Loucy (cell line): ENCODE measurements at regions not wholly inside any gene's neighbourhood (a gene's known extent, or its start where the extent isn't known, plus 50 kb on each side); places are given as distances from the start of the nearest gene placed in this dataset.

Experiments
- H2AFZ ChIP-seq: fragments of 200-600 bp; sonication (generic); 2 replicates; pipeline ENCODE4 v1.6.0; 2016; ENCODE audit warnings: antibody characterized with exemption, mild to moderate bottlenecking, low read length, moderate library complexity
- H3F3A ChIP-seq: fragments of 200-600 bp; 2 replicates; pipeline ENCODE4 v1.6.0; 2016; ENCODE audit warnings: antibody characterized with exemption, low read depth, mild to moderate bottlenecking
- H3K27me3 ChIP-seq: fragments of 200-600 bp; sonication (generic); 2 replicates; pipeline ENCODE4 v1.6.1; 2014; ENCODE audit warnings: low read length, mild to moderate bottlenecking; ENCODE audit not compliant: insufficient read depth, poor library complexity, severe bottlenecking
- H3K36me3 ChIP-seq: fragments of 200-600 bp; sonication (generic); 2 replicates; pipeline ENCODE4 v1.6.1; 2016; ENCODE audit warnings: low read length; ENCODE audit not compliant: insufficient read depth
- H3K4me1 ChIP-seq: fragments of 200-600 bp; sonication (generic); 2 replicates; pipeline ENCODE4 v1.5.1; 2014; ENCODE audit warnings: low read length, mild to moderate bottlenecking; ENCODE audit not compliant: insufficient read depth, poor library complexity, severe bottlenecking
- H3K4me2 ChIP-seq: fragments of 200-600 bp; sonication (generic); 2 replicates; pipeline ENCODE4 v1.6.0; 2014; ENCODE audit warnings: antibody characterized with exemption, low read length, low read depth, mild to moderate bottlenecking; ENCODE audit not compliant: poor library complexity, severe bottlenecking
- H3K4me3 ChIP-seq: fragments of 200-600 bp; sonication (generic); 2 replicates; pipeline ENCODE4 v1.5.1; 2014; ENCODE audit warnings: low read length, mild to moderate bottlenecking, mixed read lengths; ENCODE audit not compliant: poor library complexity, severe bottlenecking
- H3K79me2 ChIP-seq: fragments of 200-600 bp; sonication (generic); 2 replicates; pipeline ENCODE4 v1.6.1; 2014; ENCODE audit warnings: low read length; ENCODE audit not compliant: insufficient read depth
- H3K9ac ChIP-seq: fragments of 200-600 bp; sonication (generic); 2 replicates; pipeline ENCODE4 v1.6.0; 2014; ENCODE audit warnings: mild to moderate bottlenecking, low read depth, low read length, moderate library complexity; ENCODE audit not compliant: poor library complexity, severe bottlenecking
- H3K9me2 ChIP-seq: fragments of 200-600 bp; sonication (generic); replicated peaks from 2 replicates; pipeline ENCODE4 v1.6.1; 2016; ENCODE audit warnings: low read depth, low read length, mixed read lengths
- H3K9me3 ChIP-seq: fragments of 200-600 bp; sonication (generic); 2 replicates; pipeline ENCODE4 v1.6.1; 2014; ENCODE audit warnings: mild to moderate bottlenecking, antibody characterized with exemption, low read length, low read depth; ENCODE audit not compliant: insufficient read depth
- H4K20me1 ChIP-seq: fragments of 200-600 bp; sonication (generic); 2 replicates; pipeline ENCODE4 v1.6.0; 2014; ENCODE audit warnings: antibody characterized with exemption, low read length, mild to moderate bottlenecking; ENCODE audit not compliant: insufficient read depth, poor library complexity, severe bottlenecking
- EZH2phosphoT487 ChIP-seq: fragments of 200-600 bp; IDR thresholded peaks from 2 replicates; pipeline ENCODE4 v1.6.1; 2018; ENCODE audit warnings: antibody characterized with exemption, mild to moderate bottlenecking, moderate library complexity, borderline replicate concordance
- TF ChIP-seq, protein P1 (sequence below): fragments of 200-600 bp; sonication (generic); conservative IDR thresholded peaks from 2 replicates; pipeline ENCODE4 v1.5.1; 2014; ENCODE audit warnings: mild to moderate bottlenecking, antibody characterized with exemption, low read length

DNA sequence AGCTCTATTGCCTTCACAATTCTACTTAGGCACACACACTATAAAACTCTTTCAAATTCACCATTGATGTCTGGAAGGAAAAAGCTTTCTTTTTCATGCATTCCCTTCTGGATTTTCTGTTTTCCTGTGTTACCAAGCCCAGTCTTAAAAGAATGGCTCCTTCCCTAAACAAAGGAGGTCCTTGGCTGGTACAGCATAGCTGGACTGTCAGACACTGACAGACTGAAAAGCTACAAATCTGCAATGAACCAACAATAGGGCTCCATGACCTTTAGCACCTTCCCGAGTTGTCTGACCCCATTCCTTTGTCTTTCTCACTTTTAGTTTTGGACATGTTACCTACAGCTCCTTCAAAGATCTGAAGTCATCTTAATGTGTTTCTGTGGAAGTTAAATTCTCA lies 382.5 kb downstream of the TMEM161B start:
- Histone ChIP-seq H3K4me2 (no peak overlapping the region), H3K36me3 (no peaks in the 10 kb centered on the region), H4K20me1 (no peaks in the 10 kb centered on the region), H3K9me2 (no peaks in the 10 kb centered on the region), H2AFZ (no peak overlapping the region), H3F3A (no peaks in the 10 kb centered on the region), H3K9me3 (no peaks in the 10 kb centered on the region), H3K27me3 (no peaks in the 10 kb centered on the region), H3K79me2 (no peaks in the 10 kb centered on the region), H3K4me3 (no peak overlapping the region), H3K9ac (no peak overlapping the region), H3K4me1 (no peaks in the 10 kb centered on the region)
- TF ChIP-seq, protein P1, sequence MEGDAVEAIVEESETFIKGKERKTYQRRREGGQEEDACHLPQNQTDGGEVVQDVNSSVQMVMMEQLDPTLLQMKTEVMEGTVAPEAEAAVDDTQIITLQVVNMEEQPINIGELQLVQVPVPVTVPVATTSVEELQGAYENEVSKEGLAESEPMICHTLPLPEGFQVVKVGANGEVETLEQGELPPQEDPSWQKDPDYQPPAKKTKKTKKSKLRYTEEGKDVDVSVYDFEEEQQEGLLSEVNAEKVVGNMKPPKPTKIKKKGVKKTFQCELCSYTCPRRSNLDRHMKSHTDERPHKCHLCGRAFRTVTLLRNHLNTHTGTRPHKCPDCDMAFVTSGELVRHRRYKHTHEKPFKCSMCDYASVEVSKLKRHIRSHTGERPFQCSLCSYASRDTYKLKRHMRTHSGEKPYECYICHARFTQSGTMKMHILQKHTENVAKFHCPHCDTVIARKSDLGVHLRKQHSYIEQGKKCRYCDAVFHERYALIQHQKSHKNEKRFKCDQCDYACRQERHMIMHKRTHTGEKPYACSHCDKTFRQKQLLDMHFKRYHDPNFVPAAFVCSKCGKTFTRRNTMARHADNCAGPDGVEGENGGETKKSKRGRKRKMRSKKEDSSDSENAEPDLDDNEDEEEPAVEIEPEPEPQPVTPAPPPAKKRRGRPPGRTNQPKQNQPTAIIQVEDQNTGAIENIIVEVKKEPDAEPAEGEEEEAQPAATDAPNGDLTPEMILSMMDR: no peak
- no peak for TF ChIP-seq EZH2phosphoT487

DNA sequence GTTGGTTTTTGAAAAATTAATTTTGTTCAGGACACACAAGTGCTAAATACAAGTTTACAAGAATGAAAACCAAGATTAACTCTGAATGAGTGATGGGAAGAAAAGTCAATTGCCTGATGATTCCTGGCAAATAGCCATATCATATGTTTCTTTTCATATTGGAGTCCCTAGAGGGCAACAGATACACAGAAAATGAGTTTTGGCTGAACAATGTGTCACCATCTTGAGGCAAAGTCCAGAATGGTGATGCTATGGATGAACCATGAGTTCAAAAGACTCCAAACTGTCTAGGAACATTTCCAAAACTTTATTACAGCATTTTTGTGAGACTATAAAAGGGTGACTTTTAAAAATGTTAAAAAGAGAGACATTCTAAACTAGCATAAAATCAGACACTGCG lies 382.9 kb downstream of the TMEM161B start:
- Histone ChIP-seq H3K9me2 (no peaks in the 10 kb centered on the region), H3K36me3 (no peaks in the 10 kb centered on the region), H3K27me3 (no peaks in the 10 kb centered on the region), H3K9ac (no peak overlapping the region), H3K4me3 (no peak overlapping the region), H3F3A (no peaks in the 10 kb centered on the region), H3K4me1 (no peaks in the 10 kb centered on the region), H3K79me2 (no peaks in the 10 kb centered on the region), H3K9me3 (no peaks in the 10 kb centered on the region), H3K4me2 (no peak overlapping the region), H2AFZ (no peak overlapping the region), H4K20me1 (no peaks in the 10 kb centered on the region)
- TF ChIP-seq, protein P1: peak; percentile 54
- TF ChIP-seq EZH2phosphoT487: no peak

DNA sequence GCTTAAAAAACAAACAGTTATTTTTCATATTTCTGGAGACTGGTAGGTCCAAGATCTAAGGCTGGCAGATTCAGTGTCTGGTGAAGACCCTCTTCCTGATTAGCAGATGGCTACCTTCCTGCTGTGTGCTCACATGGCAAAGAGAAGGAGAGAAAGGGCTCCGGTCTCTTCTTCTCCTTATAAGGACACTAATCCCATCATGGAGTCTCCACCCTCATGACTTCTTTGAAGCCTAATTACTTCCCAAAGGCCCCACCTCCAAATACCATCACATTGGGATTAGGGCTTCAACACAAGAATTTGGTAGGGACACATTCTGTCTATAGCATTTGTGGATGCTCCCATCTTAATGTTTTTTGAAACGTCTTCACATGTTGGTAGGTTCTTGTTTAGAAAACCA lies 391.1 kb downstream of the TMEM161B start:
- no peak for TF ChIP-seq EZH2phosphoT487
- TF ChIP-seq, protein P1: no peak
- H3K9me3 ChIP-seq: no peaks in the 10 kb centered on the region
- H3K9ac ChIP-seq: no peak overlapping the region
- H3K9me2 ChIP-seq: no peaks in the 10 kb centered on the region
- H3K79me2 ChIP-seq: no peaks in the 10 kb centered on the region
- peak overlapping the region; percentile 52 for H3K4me2 ChIP-seq
- peaks cover 12% of the 10 kb centered on the region for H3K4me1 ChIP-seq
- no peaks in the 10 kb centered on the region for H3K27me3 ChIP-seq
- H3K36me3 ChIP-seq: no peaks in the 10 kb centered on the region
- H4K20me1 ChIP-seq: no peaks in the 10 kb centered on the region
- H3F3A ChIP-seq: no peaks in the 10 kb centered on the region
- H2AFZ ChIP-seq: peak overlapping the region; percentile 38
- H3K4me3 ChIP-seq: peak overlapping the region; percentile 11
